Left ventricle myocardium inferior (tissue), 1 donor: ENCODE measurements at regions not wholly inside any gene's neighbourhood (a gene's known extent, or its start where the extent isn't known, plus 50 kb on each side); places are given as distances from the start of the nearest gene placed in this dataset.

ENCODE experiments used
- DNase-seq: peaks from one replicate; pipeline ENCODE4 v3.0.0-alpha.2; 2020
- H3K27ac ChIP-seq: fragments of 200-600 bp; replicated peaks from 2 replicates; pipeline ENCODE4 v1.8.0; 2021
- H3K27me3 ChIP-seq: fragments of 200-600 bp; 2 replicates; pipeline ENCODE4 v1.8.0; 2021; ENCODE audit warnings: low read depth
- H3K36me3 ChIP-seq: fragments of 200-600 bp; 2 replicates; pipeline ENCODE4 v1.8.0; 2021
- H3K4me1 ChIP-seq: fragments of 200-600 bp; 2 replicates; pipeline ENCODE4 v1.8.0; 2021
- H3K4me3 ChIP-seq: fragments of 200-600 bp; 2 replicates; pipeline ENCODE4 v1.8.0; 2021; ENCODE audit warnings: mild to moderate bottlenecking, moderate library complexity
- H3K9me3 ChIP-seq: fragments of 200-600 bp; replicated peaks from 2 replicates; pipeline ENCODE4 v1.8.0; 2021
- CTCF ChIP-seq: fragments of 200-600 bp; IDR thresholded peaks from 2 replicates; pipeline ENCODE4 v1.8.0; 2021; ENCODE audit warnings: antibody characterized with exemption, mild to moderate bottlenecking, borderline replicate concordance
- intact Hi-C: fragments of 100-400 bp; cut with micrococcal nuclease; formaldehyde crosslinking; loops from one replicate; pipeline ENCODE4 v1.11.0; 2022
- donor health status: DM: no; HTN: yes; CAD: no; lungs with severe emphysema.

DNA sequence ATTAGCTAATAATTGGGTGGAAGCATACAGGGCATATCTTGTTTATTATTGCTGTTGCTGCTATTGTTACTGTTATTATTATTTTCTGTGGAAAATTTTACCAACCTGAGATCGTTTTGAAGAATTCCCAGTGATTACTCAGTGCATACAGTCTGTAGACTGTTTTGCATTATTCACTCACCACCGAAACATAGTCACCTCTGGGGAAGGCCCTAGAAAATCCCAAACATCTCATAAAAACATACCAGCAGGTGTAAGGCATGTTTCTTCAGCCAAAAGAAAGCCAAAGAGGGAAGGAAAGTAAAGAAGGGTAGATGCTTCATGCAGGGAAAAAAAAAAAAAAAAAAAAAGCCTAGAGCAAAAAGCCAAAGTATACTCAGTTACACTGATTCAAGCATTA is 647.7 kb downstream of the BCL11A start:
- H3K27me3 ChIP-seq: peaks cover 5% of the 10 kb centered on the region
- no peaks in the 10 kb centered on the region for H3K9me3 ChIP-seq
- no peak overlapping the region for H3K4me3 ChIP-seq
- TF ChIP-seq CTCF: no peak
- DNase-seq: no peak
- intact Hi-C loops: no loop called here
- H3K27ac ChIP-seq: no peak overlapping the region
- H3K36me3 ChIP-seq: no peaks in the 10 kb centered on the region
- no peaks in the 10 kb centered on the region for H3K4me1 ChIP-seq

GRCh38 chr2:59903994-59904544 is 649.4 kb downstream of the BCL11A start:
- intact Hi-C loops: no loop called here
- Histone ChIP-seq H3K27me3 (peaks cover 5% of the 10 kb centered on the region), H3K9me3 (no peaks in the 10 kb centered on the region), H3K4me3 (no peak overlapping the region), H3K36me3 (no peaks in the 10 kb centered on the region), H3K27ac (no peak overlapping the region), H3K4me1 (no peaks in the 10 kb centered on the region)
- DNase-seq: no peak
- TF ChIP-seq CTCF: no peak

DNA sequence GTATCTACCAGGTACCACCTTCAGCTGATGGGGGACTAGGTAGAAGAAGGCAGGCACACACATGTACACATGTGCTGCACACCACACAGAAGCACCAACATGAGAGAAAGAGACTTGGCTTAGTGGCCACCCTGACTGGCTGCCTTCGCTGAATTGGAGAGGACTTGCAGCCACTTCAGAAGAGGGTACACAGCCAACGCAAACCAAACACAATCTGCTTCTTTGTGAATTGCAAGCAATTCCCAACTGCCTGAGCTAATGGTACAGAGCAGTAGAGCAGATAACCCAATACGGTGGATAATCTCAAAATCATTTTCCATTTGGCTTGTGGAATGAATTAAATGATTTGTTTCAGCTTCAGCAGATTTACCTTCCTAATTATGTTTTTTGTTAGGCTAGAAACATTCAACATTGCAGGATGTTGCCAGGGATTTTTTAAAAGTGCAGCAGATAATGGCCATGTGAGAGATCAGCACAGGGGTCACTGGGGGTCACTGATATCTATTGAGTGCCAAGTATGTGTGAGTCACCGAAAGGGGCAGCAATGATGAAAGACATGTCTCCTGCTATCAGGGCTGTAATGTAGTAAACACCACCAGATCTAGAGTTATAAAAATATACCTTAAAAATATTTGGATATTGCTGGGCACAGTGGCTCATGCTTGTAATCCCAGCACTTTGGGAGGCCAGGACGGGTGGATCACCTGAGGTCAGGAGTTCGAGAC is 652.6 kb downstream of the BCL11A start:
- Histone ChIP-seq H3K27ac (peak overlapping the region; percentile 46), H3K4me1 (no peaks in the 10 kb centered on the region), H3K4me3 (no peak overlapping the region), H3K9me3 (no peaks in the 10 kb centered on the region), H3K27me3 (no peaks in the 10 kb centered on the region), H3K36me3 (no peaks in the 10 kb centered on the region)
- TF ChIP-seq CTCF: no peak
- intact Hi-C loops: no loop called here
- DNase-seq: no peak

DNA sequence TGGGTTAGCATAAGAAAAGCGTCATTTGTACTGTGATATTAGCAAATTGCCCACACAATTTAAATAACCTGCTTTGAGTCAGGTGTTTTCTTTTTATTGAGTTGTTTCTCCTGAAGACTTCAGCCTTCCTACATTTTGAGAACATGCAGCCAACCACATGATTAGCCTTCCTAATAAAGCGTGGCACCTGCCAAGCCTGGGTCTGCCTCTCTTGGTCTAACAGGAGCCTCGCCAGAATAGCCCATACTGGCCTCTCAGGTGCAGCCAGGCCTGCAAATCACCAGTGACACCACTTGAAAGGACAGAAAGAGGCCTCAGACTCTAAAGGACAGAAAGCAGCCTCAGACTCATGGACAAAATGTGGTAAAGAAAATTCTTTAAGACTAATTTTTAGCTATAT is 653.8 kb downstream of the BCL11A start:
- Histone ChIP-seq H3K27ac (peak overlapping the region; percentile 46), H3K27me3 (no peaks in the 10 kb centered on the region), H3K4me3 (no peak overlapping the region), H3K36me3 (no peaks in the 10 kb centered on the region), H3K9me3 (no peaks in the 10 kb centered on the region), H3K4me1 (no peaks in the 10 kb centered on the region)
- no peak for DNase-seq
- intact Hi-C loops: no loop called here
- TF ChIP-seq CTCF: no peak

GRCh38 chr2:59896499-59897245 is 656.8 kb downstream of the BCL11A start:
- Histone ChIP-seq H3K9me3 (no peaks in the 10 kb centered on the region), H3K27ac (no peak overlapping the region), H3K4me3 (no peak overlapping the region), H3K36me3 (no peaks in the 10 kb centered on the region), H3K27me3 (no peaks in the 10 kb centered on the region), H3K4me1 (no peaks in the 10 kb centered on the region)
- DNase-seq: no peak
- intact Hi-C loops: no loop called here
- TF ChIP-seq CTCF: no peak
